PC-3 (cell line): ENCODE measurements at regions not wholly inside any gene's neighbourhood (a gene's known extent, or its start where the extent isn't known, plus 50 kb on each side); places are given as distances from the start of the nearest gene placed in this dataset.

Source experiments
- CTCF ChIP-seq: fragments of 300-600 bp; sonication (generic); conservative IDR thresholded peaks from 2 replicates; pipeline ENCODE4 v1.5.1; 2017; ENCODE audit warnings: antibody characterized with exemption, low read depth, mild to moderate bottlenecking, low read length
- EZH2 ChIP-seq: fragments of 300-600 bp; sonication (generic); IDR thresholded peaks from one replicate; pipeline ENCODE4 v1.6.1; 2017; ENCODE audit warnings: antibody characterized with exemption, mild to moderate bottlenecking, low read length; ENCODE audit not compliant: unreplicated experiment
- EZH2phosphoT487 ChIP-seq: fragments of 300-600 bp; sonication (generic); IDR thresholded peaks from 2 replicates; pipeline ENCODE4 v1.6.1; 2018; ENCODE audit warnings: mild to moderate bottlenecking, antibody characterized with exemption, low read length, borderline replicate concordance

- no peak for TF ChIP-seq CTCF
- no peak for TF ChIP-seq EZH2
- TF ChIP-seq EZH2phosphoT487: no peak
Observed at GRCh38 chr18:57889841-57890240, 86.7 kb upstream of the ATP8B1 start.
